Activated CD4-positive, alpha-beta T cell treated with anti-CD3 and anti-CD28 coated beads, Interleukin-2, amount 10 ng/mL, durations not matched to agents 24 days and 14 days (primary cell): ENCODE measurements at regions not wholly inside any gene's neighbourhood (a gene's known extent, or its start where the extent isn't known, plus 50 kb on each side); places are given as distances from the start of the nearest gene placed in this dataset.
"Not testable (repeated sequence)": the region's sequence is repeated elsewhere in the genome, so short reads cannot be mapped to it uniquely, and the experiment has no call there.

Experiments
- DNase-seq: peaks from one replicate; pipeline ENCODE4 v3.0.0; 2022
- H3K27ac Mint-ChIP-seq: one replicate; pipeline ENCODE4 v1.8.0; 2022; ENCODE audit warnings: mild to moderate bottlenecking, mixed read lengths
- H3K27me3 Mint-ChIP-seq: one replicate; pipeline ENCODE4 v1.8.0; 2022; ENCODE audit warnings: mixed read lengths
- H3K36me3 Mint-ChIP-seq: one replicate; pipeline ENCODE4 v1.8.0; 2022; ENCODE audit warnings: low read depth, mild to moderate bottlenecking, mixed read lengths
- H3K4me1 Mint-ChIP-seq: one replicate; pipeline ENCODE4 v1.8.0; 2021; ENCODE audit warnings: mixed read lengths
- H3K4me3 Mint-ChIP-seq: one replicate; pipeline ENCODE4 v1.8.0; 2022; ENCODE audit warnings: mild to moderate bottlenecking, moderate library complexity, mixed read lengths
- H3K9me3 Mint-ChIP-seq: one replicate; pipeline ENCODE4 v1.8.0; 2021; ENCODE audit warnings: mixed read lengths
- intact Hi-C: fragments of 100-400 bp; cut with micrococcal nuclease; formaldehyde crosslinking; loops from one replicate; pipeline ENCODE4 v1.15.1; 2023

- intact Hi-C loops = no loop called here
- Mint-ChIP-seq H3K36me3 (no peaks in the 10 kb centered on the region), H3K4me1 (no peaks in the 10 kb centered on the region), H3K27me3 (no peaks in the 10 kb centered on the region), H3K27ac (no peak overlapping the region), H3K9me3 (peaks cover 4% of the 10 kb centered on the region), H3K4me3 (no peak overlapping the region)
- DNase-seq = no peak
These were observed 182.2 kb upstream of the ISL1 start for GRCh38 chr5:51201024-51201423.

GRCh38 chr5:51201708-51202107 is 181.5 kb upstream of the ISL1 start:
- no peak for DNase-seq
- Mint-ChIP-seq H3K4me1 (no peaks in the 10 kb centered on the region), H3K9me3 (peaks cover 4% of the 10 kb centered on the region), H3K27ac (no peak overlapping the region), H3K27me3 (no peaks in the 10 kb centered on the region), H3K4me3 (no peak overlapping the region), H3K36me3 (no peaks in the 10 kb centered on the region)
- intact Hi-C loops = no loop called here

GRCh38 chr5:51202161-51202560 is 181.1 kb upstream of the ISL1 start:
- Mint-ChIP-seq H3K36me3 (no peaks in the 10 kb centered on the region), H3K27me3 (no peaks in the 10 kb centered on the region), H3K9me3 (peaks cover 4% of the 10 kb centered on the region), H3K27ac (no peak overlapping the region), H3K4me3 (no peak overlapping the region), H3K4me1 (no peaks in the 10 kb centered on the region)
- DNase-seq = no peak
- intact Hi-C loops = no loop called here

- no peaks in the 10 kb centered on the region for H3K36me3 Mint-ChIP-seq
- DNase-seq = no peak
- intact Hi-C loops = no loop called here
- H3K4me3 Mint-ChIP-seq = no peak overlapping the region
- H3K27me3 Mint-ChIP-seq = no peaks in the 10 kb centered on the region
- no peak overlapping the region for H3K27ac Mint-ChIP-seq
- no peaks in the 10 kb centered on the region for H3K4me1 Mint-ChIP-seq
- H3K9me3 Mint-ChIP-seq = peaks cover 4% of the 10 kb centered on the region
These were observed 179.7 kb upstream of the ISL1 start for GRCh38 chr5:51203598-51203997.

- no peak overlapping the region for H3K4me3 Mint-ChIP-seq
- intact Hi-C loops = no loop called here
- H3K27ac Mint-ChIP-seq = no peak overlapping the region
- H3K9me3 Mint-ChIP-seq = no peaks in the 10 kb centered on the region
- no peaks in the 10 kb centered on the region for H3K36me3 Mint-ChIP-seq
- H3K27me3 Mint-ChIP-seq = no peaks in the 10 kb centered on the region
- H3K4me1 Mint-ChIP-seq = no peaks in the 10 kb centered on the region
- DNase-seq = no peak
These were observed 175.0 kb upstream of the ISL1 start for GRCh38 chr5:51208296-51208695.

GRCh38 chr5:51214746-51215145 is 168.5 kb upstream of the ISL1 start:
- H3K27ac Mint-ChIP-seq = no peak overlapping the region
- H3K4me3 Mint-ChIP-seq = no peak overlapping the region
- DNase-seq = no peak
- intact Hi-C loops = no loop called here
- H3K4me1 Mint-ChIP-seq = no peaks in the 10 kb centered on the region
- H3K9me3 Mint-ChIP-seq = peaks cover 3% of the 10 kb centered on the region
- H3K27me3 Mint-ChIP-seq = no peaks in the 10 kb centered on the region
- H3K36me3 Mint-ChIP-seq = no peaks in the 10 kb centered on the region

DNA sequence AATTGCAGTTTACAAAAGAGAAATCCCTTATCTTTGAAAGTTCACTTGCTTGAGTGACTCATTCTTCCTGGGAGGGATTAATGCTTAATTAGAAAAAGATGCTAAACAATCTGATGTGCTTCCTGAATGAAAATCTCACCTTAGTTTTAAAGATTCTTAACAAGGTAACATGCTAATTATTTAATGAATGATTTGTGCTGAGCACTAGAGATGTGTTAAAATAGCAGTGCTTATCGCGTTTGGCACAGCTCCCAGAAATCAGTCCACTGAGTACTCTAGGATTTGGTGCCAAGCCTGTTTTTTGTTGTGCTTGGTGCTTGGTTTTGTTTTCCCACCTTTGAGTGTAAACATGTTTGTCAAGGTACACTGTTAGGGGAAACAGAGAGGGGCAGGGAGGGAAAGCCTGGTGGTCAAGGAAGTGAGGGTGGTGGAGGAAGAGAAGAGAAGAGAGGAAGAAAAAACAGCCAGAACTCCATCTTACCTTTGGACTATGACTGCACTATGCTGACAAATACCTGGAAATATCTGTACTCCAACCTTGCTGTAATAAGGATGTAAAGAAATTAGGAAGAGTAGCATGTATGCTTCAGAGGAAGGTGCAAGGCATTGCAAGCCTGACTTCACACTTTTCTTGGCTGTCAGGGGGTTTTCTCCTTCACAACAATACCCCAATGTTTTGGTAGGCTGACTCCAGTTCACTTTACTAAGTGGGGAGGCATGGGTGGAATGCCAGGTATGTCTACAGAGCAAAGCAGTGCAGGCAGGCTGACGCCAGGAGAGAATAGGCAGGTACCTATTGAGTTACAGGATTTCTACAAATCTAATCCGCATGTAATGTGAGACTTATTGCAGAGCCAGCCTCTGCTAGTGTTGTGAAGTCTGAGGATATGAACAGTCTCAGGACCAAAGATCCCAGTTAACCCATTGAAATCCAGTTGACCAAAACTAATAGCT is 157.2 kb upstream of the ISL1 start:
- H3K4me1 Mint-ChIP-seq = no peaks in the 10 kb centered on the region
- intact Hi-C loops = no loop called here
- H3K36me3 Mint-ChIP-seq = no peaks in the 10 kb centered on the region
- H3K9me3 Mint-ChIP-seq = peaks cover 12% of the 10 kb centered on the region
- no peak overlapping the region for H3K4me3 Mint-ChIP-seq
- no peak for DNase-seq
- no peak overlapping the region for H3K27ac Mint-ChIP-seq
- no peaks in the 10 kb centered on the region for H3K27me3 Mint-ChIP-seq

DNA sequence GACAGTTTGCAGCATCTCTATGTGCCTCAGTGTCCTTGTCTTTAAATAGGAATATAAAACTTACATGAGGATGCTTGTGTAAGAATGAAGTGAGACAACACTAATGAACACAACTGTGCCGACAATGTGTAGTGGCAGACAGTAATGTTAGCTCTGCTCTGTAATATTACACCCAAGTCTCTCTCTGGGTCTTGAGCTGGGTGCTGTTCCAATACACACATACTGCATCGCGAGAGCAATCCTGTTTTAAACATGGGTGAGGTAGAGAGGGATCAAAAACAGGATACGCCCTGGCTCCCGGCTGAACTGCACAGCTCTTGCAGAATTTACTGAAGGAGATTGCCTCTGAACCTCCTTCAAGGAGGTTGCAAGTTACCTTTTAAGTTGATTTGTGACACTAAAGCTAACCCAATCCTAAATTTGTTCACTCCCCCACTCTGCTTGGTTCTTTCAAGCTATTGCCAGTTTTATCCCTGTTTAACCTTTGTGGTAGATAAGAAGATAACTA is 155.2 kb upstream of the ISL1 start:
- Mint-ChIP-seq H3K4me3 (no peak overlapping the region), H3K27ac (no peak overlapping the region), H3K27me3 (no peaks in the 10 kb centered on the region), H3K36me3 (no peaks in the 10 kb centered on the region), H3K9me3 (peaks cover 11% of the 10 kb centered on the region), H3K4me1 (no peaks in the 10 kb centered on the region)
- no peak for DNase-seq
- intact Hi-C loops = no loop called here

- no peaks in the 10 kb centered on the region for H3K36me3 Mint-ChIP-seq
- H3K27me3 Mint-ChIP-seq = no peaks in the 10 kb centered on the region
- H3K9me3 Mint-ChIP-seq = peaks cover 11% of the 10 kb centered on the region
- no peak overlapping the region for H3K4me3 Mint-ChIP-seq
- intact Hi-C loops = no loop called here
- no peak overlapping the region for H3K27ac Mint-ChIP-seq
- H3K4me1 Mint-ChIP-seq = no peaks in the 10 kb centered on the region
- no peak for DNase-seq
These were observed 152.9 kb upstream of the ISL1 start for GRCh38 chr5:51230336-51230735.

GRCh38 chr5:51242456-51242855 is 140.8 kb upstream of the ISL1 start:
- Mint-ChIP-seq H3K27me3 (no peaks in the 10 kb centered on the region), H3K27ac (no peak overlapping the region), H3K36me3 (no peaks in the 10 kb centered on the region), H3K4me1 (no peaks in the 10 kb centered on the region), H3K4me3 (no peak overlapping the region), H3K9me3 (peaks cover 4% of the 10 kb centered on the region)
- intact Hi-C loops = no loop called here
- no peak for DNase-seq

DNA sequence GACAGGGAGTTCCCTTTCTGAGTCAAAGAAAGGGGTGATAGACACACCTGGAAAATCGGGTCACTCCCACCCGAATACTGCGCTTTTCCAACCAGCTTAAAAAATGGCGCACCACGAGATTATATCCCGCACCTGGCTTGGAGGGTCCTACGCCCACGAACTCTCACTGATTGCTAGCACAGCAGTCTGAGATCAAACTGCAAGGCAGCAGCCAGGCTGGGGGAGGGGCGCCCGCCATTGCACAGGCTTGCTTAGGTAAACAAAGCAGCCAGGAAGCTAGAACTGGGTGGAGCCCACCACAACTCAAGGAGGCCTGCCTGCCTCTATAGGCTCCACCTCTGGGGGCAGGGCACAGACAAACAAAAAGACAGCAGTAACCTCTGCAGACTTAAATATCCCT is 132.3 kb upstream of the ISL1 start:
- DNase-seq, intact Hi-C loops, H3K27ac Mint-ChIP-seq, H3K36me3 Mint-ChIP-seq, H3K4me3 Mint-ChIP-seq, H3K4me1 Mint-ChIP-seq, H3K27me3 Mint-ChIP-seq: not testable (repeated sequence)
- H3K9me3 Mint-ChIP-seq = peaks cover 10% of the 10 kb centered on the region

DNA sequence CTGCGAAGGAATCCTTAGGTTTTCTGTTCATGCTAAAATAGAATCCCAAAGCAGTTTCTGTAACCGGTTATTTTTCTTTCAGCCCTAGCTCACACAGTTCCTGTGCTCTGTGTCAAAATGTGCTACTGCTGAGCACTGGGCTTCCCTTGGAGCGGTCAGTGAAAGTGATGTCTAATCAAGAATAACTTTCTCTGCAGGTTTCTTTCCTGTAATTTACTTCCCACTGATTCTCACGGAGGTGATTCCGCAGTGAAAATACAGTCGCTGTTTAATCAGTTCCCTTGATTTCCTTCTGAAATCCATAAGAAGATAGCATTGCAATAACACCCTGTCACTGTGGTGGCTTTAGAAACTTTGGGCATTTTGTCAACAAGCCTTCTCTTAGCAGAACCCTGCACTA is 112.0 kb upstream of the ISL1 start:
- no peak for DNase-seq
- no peaks in the 10 kb centered on the region for H3K9me3 Mint-ChIP-seq
- H3K36me3 Mint-ChIP-seq = no peaks in the 10 kb centered on the region
- H3K4me3 Mint-ChIP-seq = no peak overlapping the region
- no peaks in the 10 kb centered on the region for H3K27me3 Mint-ChIP-seq
- no peaks in the 10 kb centered on the region for H3K4me1 Mint-ChIP-seq
- intact Hi-C loops = no loop called here
- H3K27ac Mint-ChIP-seq = no peak overlapping the region

DNA sequence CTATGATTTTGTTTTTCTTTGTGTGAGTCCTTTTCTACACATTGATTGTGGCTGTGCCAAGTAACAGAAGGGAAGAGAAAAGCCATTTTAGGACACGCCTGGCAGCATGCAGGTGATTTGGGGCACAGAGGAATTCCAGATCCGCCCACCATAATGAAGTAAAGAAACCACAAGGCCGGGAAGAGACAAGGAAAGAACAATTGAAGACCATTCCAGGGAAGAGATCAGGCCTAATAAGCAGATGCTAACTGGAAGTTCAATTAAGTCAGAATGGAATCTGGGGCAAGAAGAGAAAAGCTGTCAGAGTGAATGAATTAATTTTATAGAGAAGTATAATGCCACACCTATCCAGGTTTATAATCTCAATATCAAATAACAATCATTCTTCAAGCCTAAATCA is 110.2 kb upstream of the ISL1 start:
- no peaks in the 10 kb centered on the region for H3K9me3 Mint-ChIP-seq
- DNase-seq = no peak
- no peak overlapping the region for H3K27ac Mint-ChIP-seq
- intact Hi-C loops = no loop called here
- H3K4me1 Mint-ChIP-seq = no peaks in the 10 kb centered on the region
- H3K4me3 Mint-ChIP-seq = no peak overlapping the region
- no peaks in the 10 kb centered on the region for H3K27me3 Mint-ChIP-seq
- H3K36me3 Mint-ChIP-seq = no peaks in the 10 kb centered on the region

DNA sequence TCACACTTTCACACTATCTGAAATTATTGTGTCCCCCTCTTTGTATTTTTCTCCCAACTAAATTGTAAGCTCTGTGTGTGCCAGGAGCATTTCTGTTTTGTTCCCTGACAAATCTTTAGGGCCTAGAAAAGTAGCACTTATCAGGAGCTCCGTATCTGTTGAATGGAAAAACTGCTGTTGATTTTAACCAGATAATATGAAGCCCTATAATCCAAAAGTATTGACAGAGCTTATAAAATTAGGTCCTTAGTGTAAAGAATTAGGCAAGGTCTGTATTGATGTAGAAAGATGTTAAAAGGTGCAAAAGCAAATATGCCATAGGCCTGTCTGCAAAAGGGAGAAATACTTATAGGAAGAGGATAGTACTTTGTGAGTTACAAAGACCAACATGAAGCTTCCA is 109.4 kb upstream of the ISL1 start:
- no peak overlapping the region for H3K27ac Mint-ChIP-seq
- no peak overlapping the region for H3K4me3 Mint-ChIP-seq
- H3K4me1 Mint-ChIP-seq = no peaks in the 10 kb centered on the region
- no peaks in the 10 kb centered on the region for H3K9me3 Mint-ChIP-seq
- no peaks in the 10 kb centered on the region for H3K27me3 Mint-ChIP-seq
- H3K36me3 Mint-ChIP-seq = no peaks in the 10 kb centered on the region
- intact Hi-C loops = no loop called here
- no peak for DNase-seq

DNA sequence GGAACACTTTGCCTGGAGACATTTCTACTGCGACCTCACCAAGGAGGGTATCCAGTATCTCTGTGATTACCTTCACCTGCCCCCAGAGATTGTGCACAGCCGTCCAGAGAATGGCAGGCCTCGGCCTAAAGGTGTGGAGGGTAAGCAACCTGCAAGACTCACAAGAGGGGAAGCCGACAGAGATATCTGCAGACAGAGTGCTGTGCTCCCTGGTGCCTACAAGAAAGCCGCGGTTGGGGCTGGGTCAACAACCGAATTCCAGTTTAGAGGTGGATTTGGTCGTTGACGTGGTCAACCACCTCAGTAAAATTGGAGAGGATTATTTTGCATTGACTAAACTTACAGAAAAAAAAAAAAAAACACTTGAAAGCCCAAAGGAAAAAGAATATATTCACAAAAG is 107.8 kb upstream of the ISL1 start:
- no peaks in the 10 kb centered on the region for H3K4me1 Mint-ChIP-seq
- H3K9me3 Mint-ChIP-seq = no peaks in the 10 kb centered on the region
- intact Hi-C loops = no loop called here
- H3K4me3 Mint-ChIP-seq = no peak overlapping the region
- DNase-seq = no peak
- no peaks in the 10 kb centered on the region for H3K36me3 Mint-ChIP-seq
- no peaks in the 10 kb centered on the region for H3K27me3 Mint-ChIP-seq
- no peak overlapping the region for H3K27ac Mint-ChIP-seq
